GM19238 (cell line): ENCODE measurements at regions not wholly inside any gene's neighbourhood (a gene's known extent, or its start where the extent isn't known, plus 50 kb on each side); places are given as distances from the start of the nearest gene placed in this dataset.

Experiments
- DNase-seq: peaks from one replicate; pipeline ENCODE4 v3.0.0; 2011; ENCODE audit warnings: low spot score; ENCODE audit not compliant: insufficient read length

GRCh38 chr11:69992943-69993694 lies 85.0 kb upstream of the ANO1 start:
- DNase-seq, result no peak

GRCh38 chr11:69994810-69995209 lies 83.3 kb upstream of the ANO1 start:
- no peak for DNase-seq

GRCh38 chr11:69995697-69996096 lies 82.4 kb upstream of the ANO1 start:
- DNase-seq, result no peak

GRCh38 chr11:69996451-69996850 lies 81.7 kb upstream of the ANO1 start:
- no peak for DNase-seq

- no peak for DNase-seq
Measured at GRCh38 chr11:69997352-69997751, 80.8 kb upstream of the ANO1 start.

- DNase-seq, result no peak
Measured at GRCh38 chr11:69999721-70000120, 78.4 kb upstream of the ANO1 start.

GRCh38 chr11:70000228-70000627 lies 77.9 kb upstream of the ANO1 start:
- no peak for DNase-seq

- no peak for DNase-seq
Measured at GRCh38 chr11:70001246-70001645, 76.9 kb upstream of the ANO1 start.

GRCh38 chr11:70002433-70002832 lies 75.7 kb upstream of the ANO1 start:
- no peak for DNase-seq

GRCh38 chr11:70005107-70005818 lies 72.9 kb upstream of the ANO1 start:
- DNase-seq, result no peak

GRCh38 chr11:70007796-70008195 lies 70.3 kb upstream of the ANO1 start:
- DNase-seq, result no peak

GRCh38 chr11:70010774-70011173 lies 67.3 kb upstream of the ANO1 start:
- DNase-seq, result no peak

- no peak for DNase-seq
Measured at GRCh38 chr11:70012134-70012733, 65.9 kb upstream of the ANO1 start.

GRCh38 chr11:70014291-70014690 lies 63.8 kb upstream of the ANO1 start:
- no peak for DNase-seq

- no peak for DNase-seq
Measured at GRCh38 chr11:70016666-70017367, 61.3 kb upstream of the ANO1 start.

GRCh38 chr11:70018816-70019215 lies 59.3 kb upstream of the ANO1 start:
- no peak for DNase-seq

GRCh38 chr11:70019576-70020011 lies 58.5 kb upstream of the ANO1 start:
- DNase-seq, result no peak

- DNase-seq, result no peak
Measured at GRCh38 chr11:70020336-70021214, 57.5 kb upstream of the ANO1 start.

- no peak for DNase-seq
Measured at GRCh38 chr11:70021586-70021985, 56.5 kb upstream of the ANO1 start.

- DNase-seq, result no peak
Measured at GRCh38 chr11:70024036-70024772, 53.9 kb upstream of the ANO1 start.

- no peak for DNase-seq
Measured at GRCh38 chr11:70024773-70025045, 53.4 kb upstream of the ANO1 start.
